Activated gamma-delta T cell treated with Interleukin-2 at 50 U/mL for 16 hours (primary cell): ENCODE measurements at regions not wholly inside any gene's neighbourhood (a gene's known extent, or its start where the extent isn't known, plus 50 kb on each side); places are given as distances from the start of the nearest gene placed in this dataset.

ENCODE experiments used
- DNase-seq: peaks from one replicate; pipeline ENCODE4 v3.0.0-alpha.2; 2020

GRCh38 chr15:70293138-70293537 lies 195.4 kb upstream of the TLE3 start:
- DNase-seq = no peak

- DNase-seq = no peak
Measured at GRCh38 chr15:70292076-70292760, 194.5 kb upstream of the TLE3 start.

- no peak for DNase-seq
Measured at GRCh38 chr15:70291305-70292075, 193.8 kb upstream of the TLE3 start.

GRCh38 chr15:70290708-70291107 lies 193.0 kb upstream of the TLE3 start:
- no peak for DNase-seq

GRCh38 chr15:70289191-70289955 lies 191.7 kb upstream of the TLE3 start:
- no peak for DNase-seq

GRCh38 chr15:70286113-70286806 lies 188.5 kb upstream of the TLE3 start:
- no peak for DNase-seq

GRCh38 chr15:70284438-70285214 lies 186.9 kb upstream of the TLE3 start:
- no peak for DNase-seq

DNA sequence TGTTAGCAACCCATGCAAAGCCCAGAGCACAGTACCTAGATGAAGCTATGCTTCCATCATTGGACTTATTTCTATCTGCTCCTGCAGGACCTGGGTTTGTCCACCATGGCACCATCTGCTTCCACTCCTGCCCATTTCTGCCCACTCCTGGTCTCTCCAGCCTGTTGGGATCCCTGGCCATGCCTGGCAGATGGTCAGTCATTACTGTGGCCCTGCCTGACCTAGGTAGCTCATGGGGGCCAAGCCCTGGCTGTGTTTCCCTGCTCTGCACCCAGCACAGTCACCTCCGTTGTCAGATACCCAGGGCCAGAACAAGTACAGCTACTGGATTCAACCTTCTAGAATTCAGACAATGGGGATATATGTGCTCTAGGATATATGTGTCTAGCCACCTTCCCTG lies 185.8 kb upstream of the TLE3 start:
- DNase-seq = no peak

DNA sequence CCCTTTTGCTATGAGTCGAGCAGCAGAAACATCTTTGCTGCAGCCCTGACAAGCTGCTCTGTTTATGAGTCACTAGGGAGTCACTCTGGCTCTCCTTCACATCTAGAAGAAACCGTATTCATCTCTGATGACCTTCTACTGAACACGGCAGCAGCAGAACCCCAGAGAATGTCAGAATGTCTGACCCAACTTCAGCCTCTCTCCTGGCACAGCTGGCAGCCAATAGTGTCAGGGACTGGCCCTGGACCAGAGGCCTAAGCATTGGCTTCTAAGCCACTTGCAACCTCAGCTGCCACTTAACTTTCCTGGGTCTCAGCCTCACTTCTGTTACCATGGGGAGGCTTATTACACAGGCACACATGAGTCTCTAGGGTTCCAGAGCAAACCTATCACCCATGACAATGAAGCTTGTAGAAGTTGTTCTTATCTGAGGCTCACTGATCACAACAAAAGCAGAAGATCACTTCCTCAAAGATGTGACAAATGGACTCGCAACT lies 184.1 kb upstream of the TLE3 start:
- no peak for DNase-seq

DNA sequence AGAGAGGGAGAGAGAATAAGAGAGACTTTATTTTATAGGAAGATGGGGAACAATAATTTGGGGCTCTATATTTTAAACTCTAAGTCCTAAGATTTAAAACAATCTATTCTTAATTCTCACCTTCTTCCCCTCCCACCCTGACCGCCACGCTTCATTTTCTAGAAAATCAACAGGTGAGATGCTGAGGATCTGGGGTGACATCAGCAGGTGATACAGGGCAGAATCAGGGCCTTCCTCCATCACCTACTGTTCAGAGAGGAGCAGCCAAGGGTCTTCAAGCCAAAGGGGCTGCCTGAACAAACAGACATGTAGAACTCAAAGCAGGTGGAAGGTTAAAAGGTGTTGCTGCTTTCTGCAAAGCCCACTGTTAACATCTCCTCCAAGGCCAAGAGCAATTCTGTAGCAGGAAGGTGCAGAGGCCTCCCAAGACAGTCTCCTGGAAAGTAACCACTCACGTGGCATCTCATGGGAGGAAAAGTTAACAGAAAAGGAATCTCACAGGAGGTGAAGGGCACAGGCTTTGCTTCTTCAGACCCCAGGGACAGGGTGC lies 183.6 kb upstream of the TLE3 start:
- DNase-seq = no peak

- DNase-seq = no peak
Measured at GRCh38 chr15:70280781-70281180, 183.1 kb upstream of the TLE3 start.

- DNase-seq = no peak
Measured at GRCh38 chr15:70279096-70279495, 181.4 kb upstream of the TLE3 start.

DNA sequence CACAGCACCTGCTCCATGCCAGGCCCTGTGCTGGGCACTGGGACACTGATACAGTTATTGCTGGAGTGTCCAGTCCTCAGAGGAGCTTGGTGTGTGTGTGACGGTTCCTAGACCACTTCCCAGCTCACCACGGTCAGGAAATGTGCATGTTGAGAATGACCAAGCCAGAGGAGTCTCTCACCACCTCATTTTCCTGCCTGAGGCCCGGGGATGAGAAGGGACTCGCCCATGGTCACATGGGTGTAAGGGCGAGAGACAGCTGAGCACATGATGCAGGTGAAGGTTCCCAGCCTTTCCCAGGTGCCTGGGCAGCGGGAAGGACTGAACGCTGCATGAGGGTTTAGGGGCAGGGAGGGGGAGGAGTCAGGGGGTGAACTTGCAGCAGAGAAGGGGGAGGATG lies 180.9 kb upstream of the TLE3 start:
- no peak for DNase-seq

DNA sequence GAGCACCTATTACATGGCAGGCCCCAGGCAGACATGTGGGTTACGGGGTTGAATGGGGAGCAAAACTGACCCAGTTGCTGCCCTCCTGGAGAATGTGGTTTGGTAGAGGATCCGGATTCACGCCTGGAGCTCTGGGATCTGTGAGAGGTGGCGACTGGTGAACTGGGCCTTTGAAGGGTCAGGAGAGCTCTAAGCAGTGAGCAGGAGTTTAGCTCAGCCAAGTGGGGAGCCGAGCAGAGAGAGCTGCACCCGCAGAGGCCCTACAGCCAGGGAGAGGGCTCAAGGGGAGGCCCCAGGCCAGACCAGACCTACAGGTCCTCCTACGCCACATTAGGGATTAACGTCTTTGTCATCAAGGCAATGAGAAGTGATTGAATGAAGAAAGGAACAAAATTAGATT lies 179.8 kb upstream of the TLE3 start:
- DNase-seq = no peak

DNA sequence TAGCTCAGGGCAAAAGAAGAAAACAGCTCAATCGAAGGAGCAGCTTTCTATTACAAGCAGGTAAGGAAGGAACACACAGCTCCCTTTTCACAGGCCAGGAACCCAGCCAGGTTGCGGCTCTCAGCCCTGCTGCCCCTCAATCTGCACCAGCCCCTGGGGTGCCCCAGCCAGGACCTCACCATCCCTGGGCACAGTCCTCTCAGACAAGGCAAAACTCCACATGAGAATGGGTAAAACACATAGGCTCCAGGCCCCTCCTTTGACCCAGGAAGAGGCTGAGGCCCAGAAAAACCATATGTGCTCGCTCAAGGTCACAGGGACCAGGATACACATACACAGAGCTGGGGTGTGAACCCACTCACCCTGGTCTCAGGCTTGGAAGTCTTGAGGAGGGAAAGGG lies 178.7 kb upstream of the TLE3 start:
- no peak for DNase-seq

GRCh38 chr15:70275461-70276138 lies 177.9 kb upstream of the TLE3 start:
- DNase-seq = no peak

- no peak for DNase-seq
Measured at GRCh38 chr15:70274908-70275307, 177.2 kb upstream of the TLE3 start.

GRCh38 chr15:70274255-70274880 lies 176.7 kb upstream of the TLE3 start:
- DNase-seq = no peak

DNA sequence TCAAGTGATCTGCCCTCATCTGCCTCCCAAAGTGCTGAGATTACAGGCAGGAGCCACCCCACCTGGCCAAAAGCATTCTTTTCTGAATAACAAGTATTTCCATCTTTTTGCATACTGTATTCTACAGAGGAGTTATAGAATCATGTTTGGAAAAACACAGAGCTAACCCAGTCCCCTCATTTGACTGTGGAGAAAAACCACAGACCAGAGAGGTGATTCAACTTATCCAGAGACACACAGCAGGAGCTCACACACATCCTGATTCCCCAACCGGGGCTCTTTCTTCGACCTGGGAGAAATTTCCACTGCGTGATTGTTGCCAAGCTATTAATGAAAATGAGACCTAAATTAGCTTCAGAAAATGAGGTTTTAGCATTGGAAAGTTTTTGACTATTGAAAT lies 176.1 kb upstream of the TLE3 start:
- no peak for DNase-seq

DNA sequence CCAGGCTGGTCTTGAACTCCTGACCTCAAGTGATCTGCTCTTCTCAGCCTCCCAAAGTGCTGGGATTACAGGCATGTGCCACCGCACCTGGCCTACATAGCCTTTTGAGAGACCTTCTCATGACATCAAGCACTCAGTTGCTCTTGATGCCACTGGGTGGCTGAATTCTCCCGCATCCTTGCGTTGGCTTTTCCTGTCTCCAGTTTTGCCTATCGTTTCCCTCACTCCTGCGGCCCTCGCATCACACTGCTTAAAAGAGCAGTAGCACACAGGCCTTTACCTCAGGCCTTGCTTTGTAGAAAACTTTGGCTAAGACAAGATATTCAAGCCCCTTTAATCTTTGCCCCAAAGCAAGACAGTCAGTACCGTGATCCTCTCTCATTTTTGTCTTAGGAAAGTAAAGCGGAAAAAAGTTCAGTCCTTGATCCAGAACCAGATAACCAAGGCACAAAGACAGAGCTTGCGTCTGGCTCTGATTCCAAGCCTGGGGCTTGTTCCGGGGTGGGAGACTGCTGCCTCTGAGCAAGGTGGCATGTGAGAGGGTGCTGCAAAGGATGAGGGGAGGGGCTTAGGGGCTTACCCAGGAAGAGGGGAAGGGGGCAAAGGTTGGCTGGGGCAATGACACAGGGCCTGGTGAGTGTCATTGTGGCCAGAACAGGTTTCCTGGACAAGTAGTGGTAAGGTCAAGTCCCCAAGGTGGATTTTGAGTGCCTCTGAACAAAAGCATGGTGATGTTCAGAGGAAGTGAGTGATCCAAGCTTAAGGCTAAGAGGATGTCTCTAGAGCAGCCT lies 175.0 kb upstream of the TLE3 start:
- DNase-seq = no peak
